Glutamatergic neuron (in vitro differentiated cells): ENCODE measurements at regions not wholly inside any gene's neighbourhood (a gene's known extent, or its start where the extent isn't known, plus 50 kb on each side); places are given as distances from the start of the nearest gene placed in this dataset.

ENCODE experiments used
- DNase-seq: peaks from one replicate; pipeline ENCODE4 v3.0.0; 2022
- H3K27ac Mint-ChIP-seq: one replicate; pipeline ENCODE4 v1.8.0; 2020; ENCODE audit warnings: mild to moderate bottlenecking, mixed read lengths, inconsistent platforms; ENCODE audit not compliant: unreplicated experiment
- H3K27me3 Mint-ChIP-seq: one replicate; pipeline ENCODE4 v1.8.0; 2020; ENCODE audit warnings: mild to moderate bottlenecking, moderate library complexity, mixed read lengths, inconsistent platforms; ENCODE audit not compliant: unreplicated experiment
- H3K36me3 Mint-ChIP-seq: one replicate; pipeline ENCODE4 v1.8.0; 2020; ENCODE audit warnings: mild to moderate bottlenecking, mixed read lengths, inconsistent platforms; ENCODE audit not compliant: unreplicated experiment
- H3K4me1 Mint-ChIP-seq: one replicate; pipeline ENCODE4 v1.8.0; 2020; ENCODE audit warnings: mild to moderate bottlenecking, low read depth, mixed read lengths, inconsistent platforms; ENCODE audit not compliant: unreplicated experiment
- H3K4me3 Mint-ChIP-seq: one replicate; pipeline ENCODE4 v1.8.0; 2020; ENCODE audit warnings: mild to moderate bottlenecking, mixed read lengths, inconsistent platforms; ENCODE audit not compliant: unreplicated experiment
- H3K9me3 Mint-ChIP-seq: one replicate; pipeline ENCODE4 v1.8.0; 2020; ENCODE audit warnings: mild to moderate bottlenecking, moderate library complexity, mixed read lengths, inconsistent platforms; ENCODE audit not compliant: unreplicated experiment
- CTCF ChIP-seq: fragments of 200-600 bp; sonication (generic); IDR thresholded peaks from one replicate; pipeline ENCODE4 v1.5.0; 2021; ENCODE audit not compliant: partially characterized antibody, unreplicated experiment

- Mint-ChIP-seq H3K36me3 (peaks cover 5% of the 10 kb centered on the region), H3K4me1 (peaks cover 34% of the 10 kb centered on the region), H3K27me3 (peaks cover 15% of the 10 kb centered on the region), H3K9me3 (peaks cover 26% of the 10 kb centered on the region), H3K4me3 (no peak overlapping the region), H3K27ac (peak overlapping the region; percentile 77)
- no peak for DNase-seq
- no peak for TF ChIP-seq CTCF
Observed at GRCh38 chr17:79487149-79487548, 123.7 kb downstream of the RBFOX3 start.

DNA sequence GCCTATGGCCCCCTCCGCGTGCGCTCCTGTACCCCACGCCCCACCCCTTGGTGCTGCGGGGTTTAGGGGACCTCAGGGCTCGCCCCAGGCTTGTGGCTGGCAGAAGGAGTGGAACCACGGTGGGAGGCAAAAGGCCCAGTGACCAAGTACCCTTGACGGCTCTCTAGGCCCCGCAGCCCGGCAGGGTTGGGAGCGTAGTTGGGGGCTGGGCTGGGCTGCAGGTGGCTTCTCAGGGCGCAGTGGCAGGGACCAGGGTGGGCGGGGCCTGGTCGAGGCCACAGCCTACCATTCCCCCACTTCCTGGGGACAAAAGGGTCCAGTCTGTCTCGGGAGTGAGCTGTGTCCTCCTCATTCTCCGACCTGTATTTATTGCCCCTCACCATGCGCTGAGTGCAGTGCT lies 124.9 kb downstream of the RBFOX3 start:
- TF ChIP-seq CTCF: no peak
- H3K4me3 Mint-ChIP-seq: peak overlapping the region; percentile 67
- no peak for DNase-seq
- H3K36me3 Mint-ChIP-seq: peaks cover 5% of the 10 kb centered on the region
- H3K27ac Mint-ChIP-seq: peak overlapping the region; percentile 91
- peaks cover 18% of the 10 kb centered on the region for H3K27me3 Mint-ChIP-seq
- peaks cover 23% of the 10 kb centered on the region for H3K9me3 Mint-ChIP-seq
- H3K4me1 Mint-ChIP-seq: peaks cover 34% of the 10 kb centered on the region

GRCh38 chr17:79485419-79485985 lies 125.3 kb downstream of the RBFOX3 start:
- Mint-ChIP-seq H3K4me3 (peak overlapping the region; percentile 61), H3K36me3 (peaks cover 5% of the 10 kb centered on the region), H3K4me1 (peaks cover 34% of the 10 kb centered on the region), H3K27ac (peak overlapping the region; percentile 73), H3K9me3 (peaks cover 25% of the 10 kb centered on the region), H3K27me3 (peaks cover 21% of the 10 kb centered on the region)
- no peak for TF ChIP-seq CTCF
- no peak for DNase-seq

DNA sequence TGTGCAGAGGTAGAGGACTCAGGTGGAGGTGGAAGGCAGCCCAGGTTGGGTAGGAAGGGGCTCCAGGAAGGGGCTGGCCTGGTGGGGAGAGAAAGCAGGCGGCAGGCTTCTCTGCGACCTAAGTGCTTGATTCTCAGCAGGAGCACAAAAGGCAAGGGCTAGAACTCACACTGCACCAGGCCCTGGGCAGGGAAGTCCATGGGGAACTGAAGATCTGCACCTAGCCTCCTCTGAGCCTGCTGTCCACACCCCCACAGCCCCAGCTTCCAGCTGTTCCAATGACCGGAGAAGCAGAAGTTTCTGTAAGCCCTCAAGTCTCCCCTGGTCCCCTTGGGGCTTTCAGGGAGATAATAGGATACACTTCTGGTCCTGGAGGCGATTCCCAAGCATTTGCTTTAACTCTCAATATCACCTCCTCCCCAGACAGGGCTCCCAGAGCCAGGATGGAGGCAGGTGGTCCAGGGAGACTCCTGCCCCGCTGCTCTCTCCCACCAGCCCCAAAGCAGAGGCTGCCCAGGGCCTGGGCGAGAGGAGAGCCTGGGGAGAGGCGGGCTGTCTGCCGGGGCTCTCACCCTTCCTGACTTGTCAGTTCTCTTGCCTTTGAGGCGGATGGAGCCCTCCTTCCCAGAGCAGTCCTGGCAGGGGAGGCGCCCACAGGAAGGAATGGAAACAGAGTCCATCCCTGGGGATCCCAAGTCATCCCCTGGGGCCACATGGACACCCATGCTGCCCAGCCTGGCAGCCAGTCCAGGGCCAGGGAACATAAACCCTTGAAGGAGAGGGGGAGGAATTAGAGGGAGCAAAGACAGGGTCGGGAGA lies 126.0 kb downstream of the RBFOX3 start:
- no peak for TF ChIP-seq CTCF
- Mint-ChIP-seq H3K36me3 (peaks cover 5% of the 10 kb centered on the region), H3K4me3 (peak overlapping the region; percentile 61), H3K27me3 (peaks cover 22% of the 10 kb centered on the region), H3K9me3 (peaks cover 25% of the 10 kb centered on the region), H3K27ac (peak overlapping the region; percentile 73), H3K4me1 (peaks cover 34% of the 10 kb centered on the region)
- DNase-seq: peak; percentile 47

DNA sequence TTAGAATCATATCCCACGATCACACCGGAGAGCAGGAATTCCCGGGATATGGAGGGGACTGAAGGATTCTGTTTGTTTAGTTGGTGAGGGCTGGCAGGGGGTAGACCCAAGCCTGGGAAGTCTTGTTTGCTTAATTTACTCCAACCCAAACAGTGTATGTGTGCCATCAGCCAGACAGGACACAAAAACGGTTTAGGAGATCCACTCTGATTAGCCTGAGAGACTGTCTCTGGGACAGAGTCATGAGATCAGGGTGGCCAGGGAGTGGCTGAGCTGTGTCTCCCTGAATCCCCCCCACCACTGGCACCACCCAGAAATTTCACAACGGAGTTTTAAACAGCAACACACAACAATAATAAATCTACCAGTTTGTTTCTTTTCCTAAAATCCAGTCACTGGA lies 127.0 kb downstream of the RBFOX3 start:
- Mint-ChIP-seq H3K27ac (peak overlapping the region; percentile 78), H3K4me3 (no peak overlapping the region), H3K9me3 (peaks cover 23% of the 10 kb centered on the region), H3K4me1 (peaks cover 32% of the 10 kb centered on the region), H3K36me3 (peaks cover 5% of the 10 kb centered on the region), H3K27me3 (peaks cover 22% of the 10 kb centered on the region)
- TF ChIP-seq CTCF: no peak
- no peak for DNase-seq
